NCI-H526 treated with DMSO at 0.1 percent for 48 hours (cell line): ENCODE measurements at regions not wholly inside any gene's neighbourhood (a gene's known extent, or its start where the extent isn't known, plus 50 kb on each side); places are given as distances from the start of the nearest gene placed in this dataset.

ENCODE experiments used
- DNase-seq: peaks from one replicate; lab custom pipeline; 2025; lab: John Stamatoyannopoulos, UW

DNA sequence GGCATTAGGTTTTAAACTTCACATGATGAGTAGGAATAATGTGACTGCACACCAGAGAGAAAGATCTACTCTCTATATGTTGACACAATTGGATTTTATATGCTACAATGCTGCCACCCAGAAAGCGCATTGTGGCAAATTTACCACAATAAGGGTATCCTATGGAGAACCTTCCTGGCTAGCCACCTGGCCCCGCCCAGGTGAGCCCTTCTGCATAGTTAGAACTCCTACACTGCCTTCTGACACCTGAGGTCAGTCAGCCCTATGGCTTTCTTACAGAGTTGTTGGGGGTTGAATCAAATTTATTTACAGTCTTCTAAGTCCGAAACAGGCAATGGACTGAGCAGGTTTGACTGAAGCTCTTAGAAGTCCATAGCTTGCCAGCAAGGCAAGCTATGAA lies 153.8 kb upstream of the S100G start:
- DNase-seq, result no peak

DNA sequence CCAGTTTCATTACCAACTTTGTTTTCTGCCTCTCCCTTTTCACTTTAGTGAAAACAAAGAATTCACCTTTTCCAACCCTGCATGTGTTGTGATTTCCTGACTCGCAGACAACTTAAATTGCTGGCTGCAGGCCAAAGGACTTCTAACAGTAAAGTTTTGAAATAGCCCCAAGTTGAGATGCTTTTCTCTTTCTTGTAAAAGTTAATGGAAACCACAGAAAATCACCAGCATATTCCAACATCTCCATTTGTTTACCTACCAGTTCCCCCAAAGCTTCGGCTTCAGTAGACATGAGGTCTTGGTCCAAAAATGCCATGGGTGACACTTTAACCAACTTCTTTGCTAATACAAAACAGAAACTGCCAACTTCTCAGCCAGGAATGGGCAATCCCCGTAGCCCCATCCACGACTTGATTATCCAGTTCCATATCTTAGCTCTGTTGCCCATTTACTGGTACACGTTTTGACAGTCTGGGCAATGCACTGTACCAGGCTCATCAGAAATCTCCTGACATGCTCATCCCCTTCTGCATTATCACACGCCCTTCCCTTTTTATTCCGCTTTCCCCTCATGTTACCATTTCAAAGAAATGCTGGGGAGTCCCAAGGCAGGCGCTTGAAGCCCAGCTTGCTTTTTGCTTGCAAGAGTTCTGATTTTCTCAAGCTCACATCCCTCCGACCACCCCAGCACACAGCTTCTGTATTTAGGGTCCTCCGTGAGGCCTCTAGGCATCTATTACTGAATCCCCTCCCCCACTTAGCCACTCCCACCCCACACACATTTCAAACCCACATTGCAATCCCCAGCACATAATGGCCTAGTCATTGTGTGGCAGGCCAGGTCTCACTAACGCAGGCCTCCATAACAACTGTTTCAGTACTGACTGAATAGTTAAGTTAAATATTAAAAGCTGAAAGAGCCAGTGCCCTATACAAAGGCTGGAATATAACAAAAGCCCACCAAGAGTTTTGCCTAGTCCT lies 137.9 kb upstream of the S100G start:
- DNase-seq, result no peak

- no peak for DNase-seq
Measured at GRCh38 chrX:16516232-16516876, 133.6 kb upstream of the S100G start.

DNA sequence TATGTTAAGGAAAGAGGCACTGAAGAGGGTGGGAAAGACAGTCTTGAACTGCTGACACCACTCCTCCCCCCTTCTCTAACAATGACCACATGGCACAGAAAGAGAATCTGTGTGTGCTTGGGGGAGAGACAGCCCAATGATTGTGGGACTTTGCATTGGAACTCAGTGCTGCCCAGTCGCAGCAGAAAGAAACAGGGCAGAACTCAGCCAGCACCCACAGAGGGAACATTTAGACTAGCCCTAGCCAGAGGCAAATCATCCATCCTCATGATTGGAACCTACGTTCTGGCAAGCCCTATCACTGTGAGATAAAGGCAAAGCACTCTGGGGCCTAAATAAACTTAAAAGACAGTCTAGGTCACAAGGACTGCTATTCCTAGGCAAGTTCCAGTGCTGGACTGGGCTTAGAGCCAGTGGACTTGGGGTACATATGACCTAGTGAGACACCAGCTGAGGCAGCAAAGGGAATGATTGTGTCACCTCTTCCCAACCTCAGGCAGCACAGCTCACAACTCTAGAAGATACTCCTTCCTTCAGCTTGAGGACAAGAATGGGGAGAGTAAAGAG lies 132.8 kb upstream of the S100G start:
- no peak for DNase-seq

GRCh38 chrX:16518131-16518530 lies 131.8 kb upstream of the S100G start:
- DNase-seq, result no peak

DNA sequence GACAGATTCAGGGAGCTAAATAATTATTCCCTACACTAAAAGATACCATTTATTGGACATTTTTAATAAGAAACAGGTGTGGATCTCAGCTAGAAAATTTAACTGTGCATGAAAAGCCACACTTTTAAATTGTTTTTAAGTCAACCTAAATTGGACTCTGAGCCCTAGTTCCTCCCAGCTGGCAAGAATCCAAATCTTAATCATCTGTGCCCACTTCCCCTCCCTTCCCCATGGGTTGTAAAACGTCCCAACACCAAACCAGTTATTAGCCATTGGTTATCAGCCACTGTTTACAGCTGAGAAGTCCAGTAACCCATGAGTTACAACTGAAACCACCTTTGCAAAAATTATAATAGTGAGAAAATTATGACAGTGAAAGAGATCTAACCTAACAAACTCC lies 125.6 kb upstream of the S100G start:
- no peak for DNase-seq

- no peak for DNase-seq
Measured at GRCh38 chrX:16526003-16526402, 124.0 kb upstream of the S100G start.

DNA sequence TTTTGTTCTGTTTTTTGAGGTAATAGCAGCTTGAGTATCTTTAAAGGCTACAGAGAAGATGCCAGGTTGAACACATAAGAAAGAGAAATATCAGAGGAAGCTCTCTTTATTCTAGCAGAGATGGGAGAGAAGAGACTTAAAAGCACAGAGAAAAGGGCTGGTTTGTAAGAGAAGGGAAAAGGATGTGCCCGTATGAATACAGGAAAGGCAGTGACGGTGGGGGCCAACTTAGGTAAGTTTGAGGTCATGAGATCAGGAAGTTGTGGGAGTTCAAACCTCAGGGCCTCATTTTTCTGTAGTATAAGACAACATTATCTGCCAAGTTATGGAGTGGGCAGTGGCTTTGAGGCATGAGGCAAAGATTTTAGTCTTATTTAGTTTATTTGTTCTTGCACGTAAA lies 121.3 kb upstream of the S100G start:
- no peak for DNase-seq
